Liver (tissue), 8 donors: ENCODE measurements at regions not wholly inside any gene's neighbourhood (a gene's known extent, or its start where the extent isn't known, plus 50 kb on each side); places are given as distances from the start of the nearest gene placed in this dataset.

ENCODE experiments used
- DNase-seq: peaks from one replicate; pipeline ENCODE4 v3.0.0-alpha.2; 2017; ENCODE audit warnings: low spot score
- H3K27ac ChIP-seq, 2 donors: one replicate each; pipeline ENCODE4 v1.7.0; 2013; ENCODE audit warnings: inconsistent platforms in 2 of 2, low read length in 2 of 2, control low read depth in 1 of 2, low read depth in 1 of 2, mild to moderate bottlenecking in 1 of 2
- H3K27me3 ChIP-seq, 4 donors: one replicate each; pipeline versions ENCODE4 v1.6.1 to v1.7.0; 2013; ENCODE audit warnings: low read length in 3 of 4, inconsistent platforms in 1 of 4, mild to moderate bottlenecking in 1 of 4, moderate library complexity in 1 of 4; ENCODE audit not compliant: control insufficient read depth in 4 of 4, insufficient read depth in 4 of 4
- H3K36me3 ChIP-seq, 4 donors: one replicate each; pipeline versions ENCODE4 v1.6.1 to v1.7.0; 2013; ENCODE audit warnings: low read length in 3 of 4, mild to moderate bottlenecking in 3 of 4, low read depth in 1 of 4, moderate library complexity in 1 of 4; ENCODE audit not compliant: control insufficient read depth in 4 of 4, insufficient read depth in 3 of 4
- H3K4me1 ChIP-seq, 4 donors: one replicate each; pipeline versions ENCODE4 v1.6.1 to v1.7.0; 2013; ENCODE audit warnings: low read length in 3 of 4, mild to moderate bottlenecking in 3 of 4, moderate library complexity in 1 of 4; ENCODE audit not compliant: control insufficient read depth in 4 of 4, insufficient read depth in 4 of 4
- H3K4me3 ChIP-seq, 3 donors: one replicate each; pipeline versions ENCODE4 v1.6.1 to v1.7.0; 2013; ENCODE audit warnings: low read length in 3 of 3, control low read depth in 1 of 3, low read depth in 1 of 3, mild to moderate bottlenecking in 1 of 3
- H3K9ac ChIP-seq, 2 donors: one replicate each; pipeline ENCODE4 v1.7.0; 2013; ENCODE audit warnings: low read length in 2 of 2, mild to moderate bottlenecking in 2 of 2, moderate library complexity in 2 of 2, control low read depth in 1 of 2, low read depth in 1 of 2
- H3K9me3 ChIP-seq, 4 donors: one replicate each; pipeline versions ENCODE4 v1.6.1 to v1.7.0; 2013; ENCODE audit warnings: low read length in 3 of 4; ENCODE audit not compliant: control insufficient read depth in 4 of 4
- ATF3 ChIP-seq: IDR thresholded peaks from 2 replicates; pipeline ENCODE4 v1.6.1; 2016; ENCODE audit warnings: antibody characterized with exemption
- CTCF ChIP-seq: fragments of 150-350 bp; IDR thresholded peaks from 2 replicates; pipeline ENCODE4 v1.5.1; 2017; ENCODE audit warnings: improper control_type of control experiment, low read depth, low read length; ENCODE audit not compliant: missing input control
- EGR1 ChIP-seq, 2 donors: IDR thresholded peaks; 2 replicates each; pipeline ENCODE4 v1.6.1; 2016 to 2018; ENCODE audit warnings: antibody characterized with exemption in 2 of 2, low read depth in 2 of 2
- FOXA2 ChIP-seq: IDR thresholded peaks from 2 replicates; pipeline ENCODE4 v1.6.1; 2016; ENCODE audit warnings: antibody characterized with exemption
- GABPA ChIP-seq, 2 donors: IDR thresholded peaks in 1 of 2; conservative IDR thresholded peaks in 1 of 2; 2 replicates each; pipeline ENCODE4 v1.6.1; 2016; ENCODE audit warnings: antibody characterized with exemption in 2 of 2, mild to moderate bottlenecking in 1 of 2, moderate library complexity in 1 of 2
- HNF4A ChIP-seq, 2 donors: conservative IDR thresholded peaks; 2 replicates each; pipeline ENCODE4 v1.6.1; 2016; ENCODE audit warnings: antibody characterized with exemption in 2 of 2, mild to moderate bottlenecking in 2 of 2
- HNF4G ChIP-seq: IDR thresholded peaks from 2 replicates; pipeline ENCODE4 v1.6.1; 2016; ENCODE audit warnings: antibody characterized with exemption
- JUND ChIP-seq, 2 donors: IDR thresholded peaks; 2 replicates each; pipeline ENCODE4 v1.6.1; 2016; ENCODE audit warnings: antibody characterized with exemption in 2 of 2
- MAX ChIP-seq: IDR thresholded peaks from 2 replicates; pipeline ENCODE4 v1.6.1; 2016; ENCODE audit warnings: antibody characterized with exemption
- NR2F2 ChIP-seq: IDR thresholded peaks from 2 replicates; pipeline ENCODE4 v1.6.1; 2016; ENCODE audit warnings: antibody characterized with exemption
- RAD21 ChIP-seq, 2 donors: IDR thresholded peaks; 2 replicates each; pipeline ENCODE4 v1.6.1; 2016; ENCODE audit warnings: antibody characterized with exemption in 2 of 2, mild to moderate bottlenecking in 2 of 2
- REST ChIP-seq: IDR thresholded peaks from 2 replicates; pipeline ENCODE4 v1.6.1; 2016; ENCODE audit warnings: antibody characterized with exemption, mild to moderate bottlenecking
- RXRA ChIP-seq, 2 donors: IDR thresholded peaks; 2 replicates each; pipeline ENCODE4 v1.6.1; 2017 to 2018; ENCODE audit warnings: antibody characterized with exemption in 2 of 2, mild to moderate bottlenecking in 1 of 2
- SP1 ChIP-seq: IDR thresholded peaks from 2 replicates; pipeline ENCODE4 v1.6.1; 2018; ENCODE audit warnings: antibody characterized with exemption, mild to moderate bottlenecking
- TAF1 ChIP-seq: conservative IDR thresholded peaks from 2 replicates; pipeline ENCODE4 v1.6.1; 2016; ENCODE audit warnings: antibody characterized with exemption, mild to moderate bottlenecking
- YY1 ChIP-seq: IDR thresholded peaks from 2 replicates; pipeline ENCODE4 v1.6.1; 2016; ENCODE audit warnings: antibody characterized with exemption, mild to moderate bottlenecking
- ZBTB33 ChIP-seq: IDR thresholded peaks from 2 replicates; pipeline ENCODE4 v1.6.1; 2016; ENCODE audit warnings: antibody characterized with exemption
- WGBS: extraction: QIAGEN DNeasy Blood & Tissue Kit; methylation state at CpG from one replicate; pipeline ENCODE4 v1.1.7; 2013; 5-methylcytosine and 5-hydroxymethylcytosine counted together
- donor health status: healthy.
- donor health status: healthy.
- donor health status: healthy.
- donor health status: healthy.
- donor health status: healthy.

- Histone ChIP-seq H3K9me3 (no peaks in the 10 kb centered on the region), H3K27me3 (no peaks in the 10 kb centered on the region), H3K27ac (no peak overlapping the region), H3K4me3 (no peak overlapping the region), H3K4me1 (no peaks in the 10 kb centered on the region), H3K9ac (no peak overlapping the region), H3K36me3 (no peaks in the 10 kb centered on the region)
- no peak for DNase-seq
- no peak for TF ChIP-seq FOXA2
- 81% methylated on average over 3 of the region's 3 CpGs for WGBS
Observed at GRCh38 chr4:124095621-124096020, 616.9 kb downstream of the ANKRD50 start.

- Histone ChIP-seq H3K4me1 (no peaks in the 10 kb centered on the region), H3K9ac (no peak overlapping the region), H3K27ac (no peak overlapping the region), H3K4me3 (no peak overlapping the region), H3K27me3 (no peaks in the 10 kb centered on the region), H3K9me3 (no peaks in the 10 kb centered on the region), H3K36me3 (no peaks in the 10 kb centered on the region)
- TF ChIP-seq GABPA (IDR thresholded peaks at IDR 0.05 in 1 of 2, conservative IDR thresholded peaks at IDR 0.05 in 1 of 2) (no peak), NR2F2 (no peak), TAF1 (no peak), ATF3 (no peak), EGR1 (IDR thresholded peaks at IDR 0.05; ENCODE audit: low read depth in 2 of 2) (no peak), JUND (IDR thresholded peaks at IDR 0.05) (no peak), CTCF (no peak), MAX (no peak), FOXA2 (no peak), ZBTB33 (no peak), SP1 (no peak), HNF4A (conservative IDR thresholded peaks at IDR 0.05) (no peak), HNF4G (no peak), RXRA (IDR thresholded peaks at IDR 0.05) (no peak)
- DNase-seq, result no peak
- 23% methylated on average over 1 of the region's 1 CpG for WGBS
Observed at GRCh38 chr4:124096290-124096689, 616.2 kb downstream of the ANKRD50 start.

- H3K9ac ChIP-seq, result no peak overlapping the region
- WGBS, result 91% methylated on average over 1 of the region's 1 CpG
- H3K4me1 ChIP-seq, result no peaks in the 10 kb centered on the region
- H3K27ac ChIP-seq, result no peak overlapping the region
- H3K36me3 ChIP-seq, result no peaks in the 10 kb centered on the region
- no peak overlapping the region for H3K4me3 ChIP-seq
- no peaks in the 10 kb centered on the region for H3K27me3 ChIP-seq
- no peaks in the 10 kb centered on the region for H3K9me3 ChIP-seq
- no peak for DNase-seq
- TF ChIP-seq EGR1 (IDR thresholded peaks at IDR 0.05; ENCODE audit: low read depth in 2 of 2) (no peak), RXRA (IDR thresholded peaks at IDR 0.05) (no peak), ATF3 (no peak), MAX (no peak), TAF1 (no peak), NR2F2 (no peak), HNF4G (no peak), CTCF (no peak), YY1 (no peak), SP1 (no peak), FOXA2 (no peak), HNF4A (conservative IDR thresholded peaks at IDR 0.05) (no peak), GABPA (IDR thresholded peaks at IDR 0.05 in 1 of 2, conservative IDR thresholded peaks at IDR 0.05 in 1 of 2) (no peak), REST (no peak), RAD21 (IDR thresholded peaks at IDR 0.05) (no peak)
Observed at GRCh38 chr4:124097447-124097846, 615.1 kb downstream of the ANKRD50 start.
